OCI-LY7 (cell line): ENCODE measurements at regions not wholly inside any gene's neighbourhood (a gene's known extent, or its start where the extent isn't known, plus 50 kb on each side); places are given as distances from the start of the nearest gene placed in this dataset.

Experiments used
- BruUV-seq: library from RNA; stranded (reverse); fragments of 400-500 nt; replicated peaks from 2 replicates; lab custom pipeline; 2021; lab: Mats Ljungman, UMichigan
- CTCF ChIA-PET: fragments of 300-600 bp; sonication (Branson Sonifier 250); formaldehyde crosslinking; loops from one replicate; lab custom pipeline; 2022; ENCODE audit warnings: antibody characterized with exemption; ENCODE audit not compliant: unreplicated experiment; lab: Charles Lee
- POLR2A ChIA-PET: fragments of 300-600 bp; sonication (Branson Sonifier 250); formaldehyde crosslinking; loops from one replicate; lab custom pipeline; 2022; ENCODE audit warnings: antibody characterized with exemption; lab: Charles Lee
- DNase-seq: peaks from one replicate; pipeline ENCODE4 v3.0.0-alpha.2; 2015; ENCODE audit warnings: low spot score
- H2AFZ ChIP-seq: fragments of 200-600 bp; sonication (generic), shearing (Covaris generic); 2 replicates; pipeline ENCODE4 v1.6.1; 2014; ENCODE audit warnings: mild to moderate bottlenecking, antibody characterized with exemption, low read length, moderate library complexity
- H3K27ac ChIP-seq: fragments of 200-600 bp; sonication (generic); 2 replicates; pipeline ENCODE4 v1.5.1; 2014; ENCODE audit warnings: mixed run types, low read depth, mild to moderate bottlenecking, moderate library complexity, low read length, inconsistent platforms; ENCODE audit not compliant: poor library complexity, severe bottlenecking
- H3K36me3 ChIP-seq: fragments of 200-600 bp; sonication (generic); 2 replicates; pipeline ENCODE4 v1.6.1; 2014; ENCODE audit warnings: mild to moderate bottlenecking, antibody characterized with exemption, low read length, moderate library complexity, mixed read lengths; ENCODE audit not compliant: insufficient read depth
- H3K4me1 ChIP-seq: fragments of 200-600 bp; sonication (generic); 2 replicates; pipeline ENCODE4 v1.5.1; 2014; ENCODE audit warnings: mild to moderate bottlenecking, low read length; ENCODE audit not compliant: insufficient read depth, poor library complexity, severe bottlenecking
- H3K4me2 ChIP-seq: fragments of 200-600 bp; sonication (generic); 2 replicates; pipeline ENCODE4 v1.6.1; 2014; ENCODE audit warnings: mild to moderate bottlenecking, low read length
- H3K4me3 ChIP-seq: fragments of 200-600 bp; sonication (generic); 2 replicates; pipeline ENCODE4 v1.5.1; 2014; ENCODE audit warnings: mild to moderate bottlenecking, low read depth, low read length; ENCODE audit not compliant: poor library complexity, severe bottlenecking
- H3K79me2 ChIP-seq: fragments of 200-600 bp; sonication (generic); 2 replicates; pipeline ENCODE4 v1.6.1; 2016; ENCODE audit warnings: low read depth, mild to moderate bottlenecking, low read length, moderate library complexity, mixed read lengths; ENCODE audit not compliant: insufficient read depth
- H3K9me2 ChIP-seq: fragments of 200-600 bp; sonication (generic); 2 replicates; pipeline ENCODE4 v1.6.1; 2016; ENCODE audit warnings: mild to moderate bottlenecking, low read length, mixed read lengths; ENCODE audit not compliant: insufficient read depth
- H3K9me3 ChIP-seq: fragments of 200-600 bp; sonication (generic); 2 replicates; pipeline ENCODE4 v1.6.1; 2014; ENCODE audit warnings: mild to moderate bottlenecking, mixed run types, low read length, mixed read lengths
- H4K20me1 ChIP-seq: fragments of 200-600 bp; sonication (generic); 2 replicates; pipeline ENCODE4 v1.6.1; 2014; ENCODE audit warnings: mild to moderate bottlenecking, antibody characterized with exemption, low read length, moderate library complexity, mixed read lengths; ENCODE audit not compliant: insufficient read depth
- CTCF ChIP-seq: fragments of 200-600 bp; sonication (generic); conservative IDR thresholded peaks from 2 replicates; pipeline ENCODE4 v1.5.1; 2014; ENCODE audit warnings: mild to moderate bottlenecking, antibody characterized with exemption, low read length, moderate library complexity, mixed read lengths
- EZH2phosphoT487 ChIP-seq: fragments of 200-600 bp; sonication (generic); IDR thresholded peaks from 2 replicates; pipeline ENCODE4 v1.6.1; 2018; ENCODE audit warnings: low read depth, borderline replicate concordance, mild to moderate bottlenecking, mixed run types, antibody characterized with exemption, low read length, moderate library complexity, mixed read lengths
- intact Hi-C: fragments of 100-400 bp; cut with micrococcal nuclease; formaldehyde crosslinking; loops from one replicate; pipeline ENCODE4 v1.10.0; 2022; ENCODE audit not compliant: unreplicated experiment

- H3K9me3 ChIP-seq = no peaks in the 10 kb centered on the region
- no peaks in the 10 kb centered on the region for H3K36me3 ChIP-seq
- intact Hi-C loops = no loop called here
- ChIA-PET POLR2A (interaction anchor here (0.9 to 1.7 kb wide), 3 partner anchors 14 to 17 kb away, joined by 3 to 7 read pairs (median 4); no protein-coding TSS in a partner anchor), CTCF (no interaction called here)
- DNase-seq = peak; percentile 35
- H3K79me2 ChIP-seq = no peaks in the 10 kb centered on the region
- H2AFZ ChIP-seq = peak overlapping the region; percentile 84
- peak overlapping the region; percentile 36 for H3K4me3 ChIP-seq
- peaks cover 15% of the 10 kb centered on the region for H3K4me1 ChIP-seq
- peak overlapping the region; percentile 50 for H3K27ac ChIP-seq
- H3K4me2 ChIP-seq = peak overlapping the region; percentile 64
- no peaks in the 10 kb centered on the region for H4K20me1 ChIP-seq
- no TSS peak for BruUV-seq
- TF ChIP-seq EZH2phosphoT487 (no peak), CTCF (no peak)
- no peaks in the 10 kb centered on the region; the same call in 1 of the 2 replicates for H3K9me2 ChIP-seq
Observed at GRCh38 chr7:118657391-118658005, 433.0 kb downstream of the ANKRD7 start.

- intact Hi-C loops = no loop called here
- TF ChIP-seq CTCF = no peak
- no peak for TF ChIP-seq EZH2phosphoT487
- H3K36me3 ChIP-seq = no peaks in the 10 kb centered on the region
- H2AFZ ChIP-seq = no peak overlapping the region
- no peak overlapping the region for H3K27ac ChIP-seq
- H3K4me3 ChIP-seq = no peak overlapping the region
- H3K9me2 ChIP-seq = no peaks in the 10 kb centered on the region; the same call in 1 of the 2 replicates
- H3K4me2 ChIP-seq = no peak overlapping the region
- ChIA-PET POLR2A (no interaction called here), CTCF (no interaction called here)
- peaks cover 11% of the 10 kb centered on the region for H3K4me1 ChIP-seq
- BruUV-seq = no TSS peak
- no peaks in the 10 kb centered on the region for H3K9me3 ChIP-seq
- no peaks in the 10 kb centered on the region for H4K20me1 ChIP-seq
- no peak for DNase-seq
- no peaks in the 10 kb centered on the region for H3K79me2 ChIP-seq
Observed at GRCh38 chr7:118662266-118662665, 437.8 kb downstream of the ANKRD7 start.

- Histone ChIP-seq H2AFZ (no peak overlapping the region), H3K36me3 (no peaks in the 10 kb centered on the region)
- DNase-seq = no peak
Observed at GRCh38 chr7:118664498-118664897, 440.0 kb downstream of the ANKRD7 start.

More at GRCh38 chr7:118664498-118664897, 440.0 kb downstream of the ANKRD7 start:
- ChIA-PET POLR2A (no interaction called here), CTCF (no interaction called here)
- Histone ChIP-seq H4K20me1 (no peaks in the 10 kb centered on the region), H3K79me2 (no peaks in the 10 kb centered on the region), H3K4me2 (no peak overlapping the region), H3K27ac (no peak overlapping the region), H3K4me1 (no peaks in the 10 kb centered on the region), H3K9me3 (no peaks in the 10 kb centered on the region), H3K4me3 (no peak overlapping the region), H3K9me2 (no peaks in the 10 kb centered on the region; the same call in 1 of the 2 replicates)
- TF ChIP-seq EZH2phosphoT487 (no peak), CTCF (no peak)
- no TSS peak for BruUV-seq
- intact Hi-C loops = no loop called here
